GM13977 (cell line): ENCODE measurements at regions not wholly inside any gene's neighbourhood (a gene's known extent, or its start where the extent isn't known, plus 50 kb on each side); places are given as distances from the start of the nearest gene placed in this dataset.
A peak's percentile ranks its signal among the peaks of the same experiment; 100 is the strongest.

Experiments
- DNase-seq: peaks from one replicate; pipeline ENCODE4 v3.0.0; 2012; ENCODE audit warnings: low spot score
- CTCF ChIP-seq: IDR thresholded peaks from 2 replicates; pipeline ENCODE4 v1.5.1; 2012; ENCODE audit warnings: mild to moderate bottlenecking, control low read depth; ENCODE audit not compliant: insufficient read depth; ENCODE audit errors: extremely low read depth, missing control alignments
- in situ Hi-C: fragments of 300-500 bp; cut with MboI; formaldehyde crosslinking; loops from one replicate; pipeline ENCODE4 v1.12.0; 2022; ENCODE audit warnings: low sequenced_read_pairs, low pct_unique_long_range_greater_than_20kb, mixed read lengths, inconsistent platforms; ENCODE audit not compliant: unreplicated experiment

- TF ChIP-seq CTCF, result no peak
- in situ Hi-C loops, result no loop called here
- DNase-seq, result no peak
These were observed 438.4 kb upstream of the CHORDC1 start for GRCh38 chr11:90661233-90661632.

GRCh38 chr11:90656171-90656570, 433.3 kb upstream of the CHORDC1 start:
- TF ChIP-seq CTCF, result no peak
- DNase-seq, result no peak
- in situ Hi-C loops, result no loop called here

- in situ Hi-C loops, result no loop called here
- no peak for TF ChIP-seq CTCF
- no peak for DNase-seq
These were observed 427.3 kb upstream of the CHORDC1 start for GRCh38 chr11:90650153-90650552.

- no peak for TF ChIP-seq CTCF
- DNase-seq, result no peak
- in situ Hi-C loops, result no loop called here
These were observed 423.9 kb upstream of the CHORDC1 start for GRCh38 chr11:90646706-90647105.

- no peak for TF ChIP-seq CTCF
- DNase-seq, result no peak
- in situ Hi-C loops, result no loop called here
These were observed 423.4 kb upstream of the CHORDC1 start for GRCh38 chr11:90646266-90646665.

GRCh38 chr11:90639461-90639993, 416.7 kb upstream of the CHORDC1 start:
- in situ Hi-C loops, result no loop called here
- DNase-seq, result no peak
- peak; percentile 32 for TF ChIP-seq CTCF

GRCh38 chr11:90635886-90636285, 413.0 kb upstream of the CHORDC1 start:
- in situ Hi-C loops, result no loop called here
- TF ChIP-seq CTCF, result no peak
- DNase-seq, result no peak
